AG09319 (cell line): ENCODE measurements at regions not wholly inside any gene's neighbourhood (a gene's known extent, or its start where the extent isn't known, plus 50 kb on each side); places are given as distances from the start of the nearest gene placed in this dataset.
"Not testable (repeated sequence)": the region's sequence is repeated elsewhere in the genome, so short reads cannot be mapped to it uniquely, and the experiment has no call there.

Source experiments
- DNase-seq: peaks from one replicate; pipeline ENCODE4 v3.0.0-alpha.2; 2010; ENCODE audit warnings: low read depth; ENCODE audit errors: extremely low read depth
- CTCF ChIP-seq: IDR thresholded peaks from 2 replicates; pipeline ENCODE4 v1.5.1; 2011; ENCODE audit warnings: low read depth, mild to moderate bottlenecking, inconsistent platforms, low read length, moderate library complexity

GRCh38 chr2:91895091-91895490 lies 2976.1 kb upstream of the TEKT4 start:
- TF ChIP-seq CTCF = peak; percentile 14

GRCh38 chr2:91917602-91918001 lies 2953.6 kb upstream of the TEKT4 start:
- not testable (repeated sequence) for DNase-seq

More at GRCh38 chr2:91895091-91895490, 2976.1 kb upstream of the TEKT4 start:
- not testable (repeated sequence) for DNase-seq
